ENCODE measurements at regions not wholly inside any gene's neighbourhood (a gene's known extent, or its start where the extent isn't known, plus 50 kb on each side); places are given as distances from the start of the nearest gene placed in this dataset.

- TF ChIP-seq CTCF (conservative IDR thresholded peaks at IDR 0.05; ENCODE audit: low read length) (no peak), EZH2phosphoT487 (IDR thresholded peaks at IDR 0.05; ENCODE audit: borderline replicate concordance) (no peak)
Observed at GRCh38 chr9:97763874-97764273, 66.7 kb upstream of the XPA start.
